ENCODE measurements at regions not wholly inside any gene's neighbourhood (a gene's known extent, or its start where the extent isn't known, plus 50 kb on each side); places are given as distances from the start of the nearest gene placed in this dataset.

DNA sequence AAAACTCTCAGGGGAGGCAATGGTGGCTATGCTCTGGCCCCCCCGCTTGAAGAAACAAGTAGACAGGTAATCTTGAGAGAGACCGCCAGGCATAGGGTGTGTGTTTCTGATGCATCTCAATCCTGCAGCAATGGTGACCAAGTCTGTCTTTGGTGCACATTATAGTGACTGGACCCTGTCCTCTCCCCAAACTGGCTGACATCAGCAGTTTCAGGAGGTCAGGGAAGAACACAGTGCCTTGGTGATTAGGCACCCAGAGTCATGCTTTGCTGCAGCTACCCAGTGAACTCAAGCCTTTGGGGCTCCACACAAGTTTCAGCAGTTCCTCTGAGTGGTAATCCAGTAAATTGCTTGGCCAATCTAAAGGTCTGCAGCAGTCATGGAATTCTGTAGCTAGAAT, 318.3 kb downstream of the SPIN4 start:
- TF ChIP-seq, protein P1, sequence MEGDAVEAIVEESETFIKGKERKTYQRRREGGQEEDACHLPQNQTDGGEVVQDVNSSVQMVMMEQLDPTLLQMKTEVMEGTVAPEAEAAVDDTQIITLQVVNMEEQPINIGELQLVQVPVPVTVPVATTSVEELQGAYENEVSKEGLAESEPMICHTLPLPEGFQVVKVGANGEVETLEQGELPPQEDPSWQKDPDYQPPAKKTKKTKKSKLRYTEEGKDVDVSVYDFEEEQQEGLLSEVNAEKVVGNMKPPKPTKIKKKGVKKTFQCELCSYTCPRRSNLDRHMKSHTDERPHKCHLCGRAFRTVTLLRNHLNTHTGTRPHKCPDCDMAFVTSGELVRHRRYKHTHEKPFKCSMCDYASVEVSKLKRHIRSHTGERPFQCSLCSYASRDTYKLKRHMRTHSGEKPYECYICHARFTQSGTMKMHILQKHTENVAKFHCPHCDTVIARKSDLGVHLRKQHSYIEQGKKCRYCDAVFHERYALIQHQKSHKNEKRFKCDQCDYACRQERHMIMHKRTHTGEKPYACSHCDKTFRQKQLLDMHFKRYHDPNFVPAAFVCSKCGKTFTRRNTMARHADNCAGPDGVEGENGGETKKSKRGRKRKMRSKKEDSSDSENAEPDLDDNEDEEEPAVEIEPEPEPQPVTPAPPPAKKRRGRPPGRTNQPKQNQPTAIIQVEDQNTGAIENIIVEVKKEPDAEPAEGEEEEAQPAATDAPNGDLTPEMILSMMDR (IDR thresholded peaks at IDR 0.05) = no peak
- TF ChIP-seq, protein P2, sequence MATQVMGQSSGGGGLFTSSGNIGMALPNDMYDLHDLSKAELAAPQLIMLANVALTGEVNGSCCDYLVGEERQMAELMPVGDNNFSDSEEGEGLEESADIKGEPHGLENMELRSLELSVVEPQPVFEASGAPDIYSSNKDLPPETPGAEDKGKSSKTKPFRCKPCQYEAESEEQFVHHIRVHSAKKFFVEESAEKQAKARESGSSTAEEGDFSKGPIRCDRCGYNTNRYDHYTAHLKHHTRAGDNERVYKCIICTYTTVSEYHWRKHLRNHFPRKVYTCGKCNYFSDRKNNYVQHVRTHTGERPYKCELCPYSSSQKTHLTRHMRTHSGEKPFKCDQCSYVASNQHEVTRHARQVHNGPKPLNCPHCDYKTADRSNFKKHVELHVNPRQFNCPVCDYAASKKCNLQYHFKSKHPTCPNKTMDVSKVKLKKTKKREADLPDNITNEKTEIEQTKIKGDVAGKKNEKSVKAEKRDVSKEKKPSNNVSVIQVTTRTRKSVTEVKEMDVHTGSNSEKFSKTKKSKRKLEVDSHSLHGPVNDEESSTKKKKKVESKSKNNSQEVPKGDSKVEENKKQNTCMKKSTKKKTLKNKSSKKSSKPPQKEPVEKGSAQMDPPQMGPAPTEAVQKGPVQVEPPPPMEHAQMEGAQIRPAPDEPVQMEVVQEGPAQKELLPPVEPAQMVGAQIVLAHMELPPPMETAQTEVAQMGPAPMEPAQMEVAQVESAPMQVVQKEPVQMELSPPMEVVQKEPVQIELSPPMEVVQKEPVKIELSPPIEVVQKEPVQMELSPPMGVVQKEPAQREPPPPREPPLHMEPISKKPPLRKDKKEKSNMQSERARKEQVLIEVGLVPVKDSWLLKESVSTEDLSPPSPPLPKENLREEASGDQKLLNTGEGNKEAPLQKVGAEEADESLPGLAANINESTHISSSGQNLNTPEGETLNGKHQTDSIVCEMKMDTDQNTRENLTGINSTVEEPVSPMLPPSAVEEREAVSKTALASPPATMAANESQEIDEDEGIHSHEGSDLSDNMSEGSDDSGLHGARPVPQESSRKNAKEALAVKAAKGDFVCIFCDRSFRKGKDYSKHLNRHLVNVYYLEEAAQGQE (IDR thresholded peaks at IDR 0.05) = no peak
- TF ChIP-seq RAD21 (conservative IDR thresholded peaks at IDR 0.05 in 1 of 2, IDR thresholded peaks at IDR 0.05 in 1 of 2) (no peak), ZC3H11A (IDR thresholded peaks at IDR 0.05) (no peak), POLR2A (IDR thresholded peaks at IDR 0.05; ENCODE audit: low read length) (no peak)
- TF ChIP-seq, protein P3, sequence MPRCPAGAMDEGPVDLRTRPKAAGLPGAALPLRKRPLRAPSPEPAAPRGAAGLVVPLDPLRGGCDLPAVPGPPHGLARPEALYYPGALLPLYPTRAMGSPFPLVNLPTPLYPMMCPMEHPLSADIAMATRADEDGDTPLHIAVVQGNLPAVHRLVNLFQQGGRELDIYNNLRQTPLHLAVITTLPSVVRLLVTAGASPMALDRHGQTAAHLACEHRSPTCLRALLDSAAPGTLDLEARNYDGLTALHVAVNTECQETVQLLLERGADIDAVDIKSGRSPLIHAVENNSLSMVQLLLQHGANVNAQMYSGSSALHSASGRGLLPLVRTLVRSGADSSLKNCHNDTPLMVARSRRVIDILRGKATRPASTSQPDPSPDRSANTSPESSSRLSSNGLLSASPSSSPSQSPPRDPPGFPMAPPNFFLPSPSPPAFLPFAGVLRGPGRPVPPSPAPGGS (IDR thresholded peaks at IDR 0.05) = no peak

Measured in A549 (cell line).